ENCODE measurements at regions not wholly inside any gene's neighbourhood (a gene's known extent, or its start where the extent isn't known, plus 50 kb on each side); places are given as distances from the start of the nearest gene placed in this dataset.

GRCh38 chr4:127211650-127212560, 420.9 kb upstream of the INTU start:
- TF ChIP-seq POLR2A (IDR thresholded peaks at IDR 0.05) (no peak), CTCF (IDR thresholded peaks at IDR 0.05) (no peak), EP300 (IDR thresholded peaks at IDR 0.05) (no peak)
